K562 (cell line): ENCODE measurements at regions not wholly inside any gene's neighbourhood (a gene's known extent, or its start where the extent isn't known, plus 50 kb on each side); places are given as distances from the start of the nearest gene placed in this dataset.
A peak's percentile ranks its signal among the peaks of the same experiment; 100 is the strongest.

Source experiments
- ATAC-seq: fragments of 200-7000 bp; cut with Tn5 transposase; 3 replicates; pipeline ENCODE4 v1.9.1; 2020; ENCODE audit warnings: moderate library complexity
- BruUV-seq: library from RNA; stranded (reverse); fragments of 400-500 nt; replicated peaks from 2 replicates; lab custom pipeline; 2021; lab: Mats Ljungman, UMichigan
- CTCF ChIA-PET: fragments of 300-600 bp; formaldehyde crosslinking; extraction: SDS; loops from one replicate; lab custom pipeline; 2021; ENCODE audit warnings: low intra/inter-chr PET ratio; lab: Yijun Ruan, JAX
- POLR2A ChIA-PET: fragments of 300-600, 350-650 bp; sonication (Branson Sonifier 250); formaldehyde crosslinking; extraction: SDS; loops from one replicate; lab custom pipeline; 2021; ENCODE audit warnings: antibody characterized with exemption, inconsistent platforms; lab: Yijun Ruan, JAX
- DNase-seq, 4 experiments: peaks; one replicate each; pipeline versions ENCODE4 v3.0.0 to v3.0.0-alpha.2; 2011 to 2018; ENCODE audit warnings: low spot score in 3 of 4, mixed read lengths in 3 of 4; ENCODE audit errors: extremely low read depth in 1 of 4
- FAIRE-seq: peaks from 2 replicates; lab custom pipeline; 2011; peaks lifted over from hg19 to GRCh38; lab: Jason Lieb, UNC
- H2AFZ ChIP-seq: 2 replicates; pipeline ENCODE4 v1.6.0; 2011; ENCODE audit warnings: low read depth, low read length, control low read depth, inconsistent platforms
- H3K27ac ChIP-seq: fragments of 200-600 bp; 3 replicates; pipeline ENCODE4 v1.8.0; 2011; ENCODE audit warnings: low read depth, mild to moderate bottlenecking, control low read depth, inconsistent platforms, low read length, moderate library complexity, mixed read lengths; ENCODE audit errors: extremely low read depth
- H3K27me3 ChIP-seq, 2 experiments: fragments of 300-600 bp in 1 of 2; 2 replicates in 1 of 2; 3 replicates in 1 of 2; pipeline versions ENCODE4 v1.6.0 to v1.8.0; 2011; ENCODE audit warnings: inconsistent platforms in 2 of 2, low read length in 2 of 2, mild to moderate bottlenecking in 1 of 2, mixed read lengths in 1 of 2, moderate library complexity in 1 of 2; ENCODE audit not compliant: control insufficient read depth in 2 of 2, insufficient read depth in 2 of 2
- H3K36me3 ChIP-seq: fragments of 300-600 bp; 3 replicates; pipeline ENCODE4 v1.8.0; 2011; ENCODE audit warnings: mild to moderate bottlenecking, low read length, inconsistent platforms; ENCODE audit not compliant: control insufficient read depth, insufficient read depth
- H3K4me1 ChIP-seq, 2 experiments: fragments of 200-600 bp in 1 of 2; replicated peaks in 1 of 2; 2 replicates in 1 of 2; 3 replicates in 1 of 2; pipeline versions ENCODE4 v1.5.1 to v1.8.0; 2011; ENCODE audit warnings: inconsistent platforms in 2 of 2, low read length in 2 of 2, mild to moderate bottlenecking in 1 of 2, mixed read lengths in 1 of 2, moderate library complexity in 1 of 2; ENCODE audit not compliant: control insufficient read depth in 2 of 2, insufficient read depth in 2 of 2
- H3K4me2 ChIP-seq: 2 replicates; pipeline ENCODE4 v1.6.1; 2011; ENCODE audit warnings: low read length, control low read depth, inconsistent platforms, mixed read lengths; ENCODE audit not compliant: insufficient read depth
- H3K4me3 ChIP-seq: fragments of 200-600 bp; sonication (generic), shearing (Covaris generic); 2 replicates; pipeline ENCODE4 v1.5.1; 2016; ENCODE audit warnings: control low read depth, inconsistent platforms
- H3K79me2 ChIP-seq: fragments of 200-600 bp; 3 replicates; pipeline ENCODE4 v1.8.0; 2011; ENCODE audit warnings: low read length, inconsistent platforms; ENCODE audit not compliant: control insufficient read depth, insufficient read depth
- H3K9ac ChIP-seq, 2 experiments: 2 replicates each; pipeline versions ENCODE4 v1.6.0 to v1.6.1; 2011; ENCODE audit warnings: low read depth in 2 of 2, low read length in 2 of 2, control low read depth in 1 of 2, inconsistent platforms in 1 of 2, mild to moderate bottlenecking in 1 of 2, mixed read lengths in 1 of 2; ENCODE audit not compliant: insufficient read depth in 1 of 2
- H3K9me1 ChIP-seq: one replicate; pipeline ENCODE4 v1.6.0; 2011; ENCODE audit warnings: inconsistent platforms, mild to moderate bottlenecking, low read length, moderate library complexity; ENCODE audit not compliant: control insufficient read depth, insufficient read depth
- H3K9me3 ChIP-seq: replicated peaks from 2 replicates; pipeline ENCODE4 v1.5.1; 2011; ENCODE audit warnings: low read depth, low read length, inconsistent platforms; ENCODE audit not compliant: control insufficient read depth, insufficient read depth
- H4K20me1 ChIP-seq: replicated peaks from 2 replicates; pipeline ENCODE4 v1.6.1; 2011; ENCODE audit warnings: low read length, inconsistent platforms, mixed read lengths; ENCODE audit not compliant: control insufficient read depth, insufficient read depth
- NFIC ChIP-seq: fragments of 450-650 bp; IDR thresholded peaks from 2 replicates; pipeline ENCODE4 v1.6.1; 2017; ENCODE audit warnings: mild to moderate bottlenecking, inconsistent platforms
- NFIX ChIP-seq: fragments of 250-450 bp; sonication (Bioruptor Pico); IDR thresholded peaks from 2 replicates; pipeline ENCODE4 v1.4.0; 2020; ENCODE audit warnings: low read depth, mild to moderate bottlenecking, moderate library complexity
- WGBS: fragments of 100-300 bp; shearing (Covaris generic); methylation state at CpG from one replicate; pipeline ENCODE4 v1.1.6; 2016; ENCODE audit warnings: low coverage, mixed read lengths; ENCODE audit not compliant: insufficient coverage; ENCODE audit errors: missing lambda C conversion rate; 5-methylcytosine and 5-hydroxymethylcytosine counted together
- in situ Hi-C: fragments of 300-500 bp; cut with MboI; formaldehyde crosslinking; loops from 4 replicates; pipeline ENCODE4 v1.15.0; 2018; ENCODE audit warnings: inconsistent platforms, mixed read lengths
- intact Hi-C: fragments of 100-400 bp; cut with micrococcal nuclease; formaldehyde crosslinking; loops from 2 replicates; pipeline ENCODE4 v1.14.2; 2022
- TF ChIP-seq, protein P1 (sequence below): fragments of 250-450 bp; sonication (Bioruptor Pico); IDR thresholded peaks from 2 replicates; pipeline ENCODE4 v1.4.0; 2020

DNA sequence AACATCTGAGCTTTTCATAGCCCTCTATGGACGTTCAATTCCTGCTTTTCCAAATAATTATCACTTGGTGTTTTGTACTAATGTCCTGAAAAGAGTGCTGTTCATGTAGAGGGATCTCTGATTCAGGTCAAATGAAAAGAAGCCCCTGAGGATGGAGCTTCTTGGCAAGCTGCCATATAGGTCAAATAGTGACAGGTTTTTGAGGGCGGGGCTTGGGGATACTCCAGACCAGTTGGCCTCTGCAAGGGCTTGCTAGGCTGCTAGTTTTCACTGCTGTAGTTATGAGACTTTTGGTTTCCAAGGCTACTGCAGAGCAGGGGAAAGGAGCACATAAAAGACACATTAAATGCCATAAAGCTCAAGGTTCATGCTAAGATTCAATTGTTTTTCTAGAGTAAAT lies 257.2 kb upstream of the CACNA2D1 start:
- Histone ChIP-seq H3K4me1 (no peaks in the 10 kb centered on the region), H3K27ac (no peak overlapping the region), H2AFZ (no peak overlapping the region), H3K9me3 (no peaks in the 10 kb centered on the region), H3K36me3 (no peaks in the 10 kb centered on the region), H3K9me1 (no peaks in the 10 kb centered on the region), H3K27me3 (no peaks in the 10 kb centered on the region), H3K4me3 (no peak overlapping the region), H3K79me2 (no peaks in the 10 kb centered on the region), H3K4me2 (no peak overlapping the region)
- no TSS peak for BruUV-seq
- DNase-seq, result no peak
- intact Hi-C loops, result no loop called here
- ChIA-PET CTCF (no interaction called here), POLR2A (interaction anchor here (0.6 kb wide), 1 partner anchor 840 kb away, joined by 3 read pairs; no protein-coding TSS in a partner anchor)
- no peak for ATAC-seq
- TF ChIP-seq NFIX (CRISPR knock-in tag) (peak; percentile 31; the same call in 1 of the 2 replicates), NFIC (peak; percentile 53)
- TF ChIP-seq, protein P1, sequence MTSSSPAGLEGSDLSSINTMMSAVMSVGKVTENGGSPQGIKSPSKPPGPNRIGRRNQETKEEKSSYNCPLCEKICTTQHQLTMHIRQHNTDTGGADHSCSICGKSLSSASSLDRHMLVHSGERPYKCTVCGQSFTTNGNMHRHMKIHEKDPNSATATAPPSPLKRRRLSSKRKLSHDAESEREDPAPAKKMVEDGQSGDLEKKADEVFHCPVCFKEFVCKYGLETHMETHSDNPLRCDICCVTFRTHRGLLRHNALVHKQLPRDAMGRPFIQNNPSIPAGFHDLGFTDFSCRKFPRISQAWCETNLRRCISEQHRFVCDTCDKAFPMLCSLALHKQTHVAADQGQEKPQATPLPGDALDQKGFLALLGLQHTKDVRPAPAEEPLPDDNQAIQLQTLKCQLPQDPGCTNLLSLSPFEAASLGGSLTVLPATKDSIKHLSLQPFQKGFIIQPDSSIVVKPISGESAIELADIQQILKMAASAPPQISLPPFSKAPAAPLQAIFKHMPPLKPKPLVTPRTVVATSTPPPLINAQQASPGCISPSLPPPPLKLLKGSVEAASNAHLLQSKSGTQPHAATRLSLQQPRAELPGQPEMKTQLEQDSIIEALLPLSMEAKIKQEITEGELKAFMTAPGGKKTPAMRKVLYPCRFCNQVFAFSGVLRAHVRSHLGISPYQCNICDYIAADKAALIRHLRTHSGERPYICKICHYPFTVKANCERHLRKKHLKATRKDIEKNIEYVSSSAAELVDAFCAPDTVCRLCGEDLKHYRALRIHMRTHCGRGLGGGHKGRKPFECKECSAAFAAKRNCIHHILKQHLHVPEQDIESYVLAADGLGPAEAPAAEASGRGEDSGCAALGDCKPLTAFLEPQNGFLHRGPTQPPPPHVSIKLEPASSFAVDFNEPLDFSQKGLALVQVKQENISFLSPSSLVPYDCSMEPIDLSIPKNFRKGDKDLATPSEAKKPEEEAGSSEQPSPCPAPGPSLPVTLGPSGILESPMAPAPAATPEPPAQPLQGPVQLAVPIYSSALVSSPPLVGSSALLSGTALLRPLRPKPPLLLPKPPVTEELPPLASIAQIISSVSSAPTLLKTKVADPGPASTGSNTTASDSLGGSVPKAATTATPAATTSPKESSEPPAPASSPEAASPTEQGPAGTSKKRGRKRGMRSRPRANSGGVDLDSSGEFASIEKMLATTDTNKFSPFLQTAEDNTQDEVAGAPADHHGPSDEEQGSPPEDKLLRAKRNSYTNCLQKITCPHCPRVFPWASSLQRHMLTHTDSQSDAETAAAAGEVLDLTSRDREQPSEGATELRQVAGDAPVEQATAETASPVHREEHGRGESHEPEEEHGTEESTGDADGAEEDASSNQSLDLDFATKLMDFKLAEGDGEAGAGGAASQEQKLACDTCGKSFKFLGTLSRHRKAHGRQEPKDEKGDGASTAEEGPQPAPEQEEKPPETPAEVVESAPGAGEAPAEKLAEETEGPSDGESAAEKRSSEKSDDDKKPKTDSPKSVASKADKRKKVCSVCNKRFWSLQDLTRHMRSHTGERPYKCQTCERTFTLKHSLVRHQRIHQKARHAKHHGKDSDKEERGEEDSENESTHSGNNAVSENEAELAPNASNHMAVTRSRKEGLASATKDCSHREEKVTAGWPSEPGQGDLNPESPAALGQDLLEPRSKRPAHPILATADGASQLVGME (CRISPR knock-in tag), result no peak
- TF ChIP-seq, all 486 proteins: peak for 2
- 0% methylated on average over 2 of the region's 2 CpGs for WGBS
- no peak overlapping the region for H3K9ac ChIP-seq
- in situ Hi-C loops, result no loop called here
- no peak for FAIRE-seq
- H4K20me1 ChIP-seq, result no peaks in the 10 kb centered on the region
